Progenitor cell of endocrine pancreas (in vitro differentiated cells): ENCODE measurements at regions not wholly inside any gene's neighbourhood (a gene's known extent, or its start where the extent isn't known, plus 50 kb on each side); places are given as distances from the start of the nearest gene placed in this dataset.

Experiments
- DNase-seq: peaks from one replicate; pipeline ENCODE4 v3.0.0; 2021; ENCODE audit warnings: low spot score; ENCODE audit not compliant: unreplicated experiment
- H3K27ac Mint-ChIP-seq: 2 replicates; pipeline ENCODE4 v1.8.0; 2021; ENCODE audit warnings: mild to moderate bottlenecking, moderate library complexity, mixed read lengths
- H3K27me3 Mint-ChIP-seq: 2 replicates; pipeline ENCODE4 v1.8.0; 2021; ENCODE audit warnings: mixed read lengths
- H3K36me3 Mint-ChIP-seq: 2 replicates; pipeline ENCODE4 v1.8.0; 2022; ENCODE audit warnings: mixed read lengths; ENCODE audit not compliant: insufficient read depth
- H3K4me1 Mint-ChIP-seq: 2 replicates; pipeline ENCODE4 v1.8.0; 2021; ENCODE audit warnings: low read depth, mixed read lengths
- H3K4me3 Mint-ChIP-seq: 2 replicates; pipeline ENCODE4 v1.8.0; 2021; ENCODE audit warnings: low read depth, mild to moderate bottlenecking, moderate library complexity, mixed read lengths
- H3K9me3 Mint-ChIP-seq: 2 replicates; pipeline ENCODE4 v1.8.0; 2021; ENCODE audit warnings: low read depth, mixed read lengths
- TF ChIP-seq, protein P1 (sequence below): fragments of 200-600 bp; sonication (generic); IDR thresholded peaks from one replicate; pipeline ENCODE4 v1.5.0; 2021; ENCODE audit warnings: antibody characterized with exemption, mild to moderate bottlenecking; ENCODE audit not compliant: unreplicated experiment

DNA sequence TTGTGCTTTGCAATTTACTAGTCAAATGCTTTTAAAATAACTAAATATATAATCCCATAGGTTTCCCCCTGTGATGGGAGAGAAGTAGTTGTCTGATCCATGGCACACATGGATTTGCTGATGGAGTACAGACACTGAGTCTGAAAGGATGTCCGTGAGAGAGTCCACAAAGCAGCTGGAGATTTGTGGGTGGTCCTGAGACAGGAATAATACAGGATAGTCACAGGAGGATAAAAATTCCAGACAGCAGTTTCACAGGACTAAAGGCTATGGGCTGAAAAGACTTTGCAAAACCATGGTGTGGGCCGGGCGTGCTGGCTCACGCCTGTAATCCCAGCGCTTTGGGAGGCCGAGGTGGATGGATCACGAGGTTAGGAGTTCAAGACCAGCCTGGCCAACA is 58.7 kb upstream of the ZFR start:
- no peaks in the 10 kb centered on the region for H3K9me3 Mint-ChIP-seq
- DNase-seq: no peak
- peaks cover 55% of the 10 kb centered on the region for H3K27me3 Mint-ChIP-seq
- TF ChIP-seq, protein P1, sequence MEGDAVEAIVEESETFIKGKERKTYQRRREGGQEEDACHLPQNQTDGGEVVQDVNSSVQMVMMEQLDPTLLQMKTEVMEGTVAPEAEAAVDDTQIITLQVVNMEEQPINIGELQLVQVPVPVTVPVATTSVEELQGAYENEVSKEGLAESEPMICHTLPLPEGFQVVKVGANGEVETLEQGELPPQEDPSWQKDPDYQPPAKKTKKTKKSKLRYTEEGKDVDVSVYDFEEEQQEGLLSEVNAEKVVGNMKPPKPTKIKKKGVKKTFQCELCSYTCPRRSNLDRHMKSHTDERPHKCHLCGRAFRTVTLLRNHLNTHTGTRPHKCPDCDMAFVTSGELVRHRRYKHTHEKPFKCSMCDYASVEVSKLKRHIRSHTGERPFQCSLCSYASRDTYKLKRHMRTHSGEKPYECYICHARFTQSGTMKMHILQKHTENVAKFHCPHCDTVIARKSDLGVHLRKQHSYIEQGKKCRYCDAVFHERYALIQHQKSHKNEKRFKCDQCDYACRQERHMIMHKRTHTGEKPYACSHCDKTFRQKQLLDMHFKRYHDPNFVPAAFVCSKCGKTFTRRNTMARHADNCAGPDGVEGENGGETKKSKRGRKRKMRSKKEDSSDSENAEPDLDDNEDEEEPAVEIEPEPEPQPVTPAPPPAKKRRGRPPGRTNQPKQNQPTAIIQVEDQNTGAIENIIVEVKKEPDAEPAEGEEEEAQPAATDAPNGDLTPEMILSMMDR: no peak
- H3K4me3 Mint-ChIP-seq: no peak overlapping the region
- H3K36me3 Mint-ChIP-seq: no peaks in the 10 kb centered on the region
- H3K4me1 Mint-ChIP-seq: peaks cover 7% of the 10 kb centered on the region
- no peak overlapping the region for H3K27ac Mint-ChIP-seq

DNA sequence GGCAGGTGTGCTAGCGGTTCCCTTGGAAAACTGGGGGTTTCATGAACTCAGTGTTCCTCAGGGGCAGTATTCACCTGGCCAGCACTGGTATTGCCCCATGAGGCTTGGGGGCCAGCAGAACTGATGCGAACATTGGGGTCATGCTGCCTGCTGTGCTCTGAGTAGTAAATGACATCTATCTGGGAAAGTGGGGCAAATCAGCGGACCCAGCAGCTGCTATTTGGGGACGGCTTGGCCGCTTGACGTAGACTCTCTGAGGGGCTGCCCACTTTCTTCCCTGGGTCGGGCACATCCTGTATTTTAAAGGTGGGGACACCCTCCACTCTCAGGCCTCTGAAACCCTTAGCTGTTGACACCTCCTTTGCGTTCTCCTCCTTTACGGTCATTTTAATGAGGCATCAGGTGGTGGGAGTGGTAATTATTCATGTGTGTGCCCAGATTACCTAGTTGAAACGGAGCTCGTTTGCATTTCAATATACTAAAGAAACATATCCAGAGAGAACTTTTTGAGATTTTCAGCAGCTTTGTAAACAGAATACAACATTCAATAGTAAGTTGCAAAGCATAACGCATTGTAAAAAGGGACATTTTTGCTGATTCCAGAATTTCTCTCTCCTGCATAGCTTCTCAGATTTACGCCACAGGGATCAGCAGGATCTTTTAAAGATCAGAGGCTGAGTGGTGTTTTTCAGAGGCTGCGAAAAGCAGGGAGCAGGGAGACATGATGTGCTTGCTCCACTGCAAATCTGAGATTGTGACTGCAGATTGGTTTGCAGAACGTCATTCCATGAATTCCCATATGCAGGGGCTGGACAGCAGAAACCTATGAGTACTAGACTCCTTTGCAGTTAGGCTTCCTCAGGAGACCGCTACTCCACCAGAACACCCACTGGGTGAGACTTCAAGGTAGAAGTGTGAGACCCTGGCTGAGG is 56.8 kb upstream of the ZFR start:
- Mint-ChIP-seq H3K9me3 (no peaks in the 10 kb centered on the region), H3K27me3 (peaks cover 45% of the 10 kb centered on the region), H3K27ac (no peak overlapping the region), H3K4me3 (no peak overlapping the region), H3K36me3 (no peaks in the 10 kb centered on the region), H3K4me1 (peaks cover 7% of the 10 kb centered on the region)
- TF ChIP-seq, protein P1: no peak
- DNase-seq: no peak

DNA sequence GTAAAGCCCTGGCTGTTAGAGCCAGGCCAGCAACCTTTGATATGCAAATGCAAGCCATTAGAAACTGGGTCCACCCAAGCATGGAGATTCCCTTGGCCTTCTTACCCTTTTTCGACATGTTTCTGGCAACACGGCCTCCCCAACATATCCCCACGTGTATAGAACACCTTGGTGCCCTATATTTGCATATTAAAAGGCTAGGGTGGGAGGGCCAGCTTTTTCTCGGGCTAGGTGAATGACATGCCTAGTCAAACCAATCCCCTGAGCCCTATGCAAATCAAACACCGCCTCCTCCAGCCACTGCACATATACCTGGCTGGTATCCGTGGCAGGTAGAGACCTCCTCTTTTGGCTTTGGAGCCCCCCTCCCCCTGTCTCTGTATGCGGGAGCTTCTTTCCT is 55.6 kb upstream of the ZFR start:
- peaks cover 7% of the 10 kb centered on the region for H3K4me1 Mint-ChIP-seq
- no peaks in the 10 kb centered on the region for H3K9me3 Mint-ChIP-seq
- peaks cover 38% of the 10 kb centered on the region for H3K27me3 Mint-ChIP-seq
- no peak for DNase-seq
- TF ChIP-seq, protein P1: no peak
- H3K36me3 Mint-ChIP-seq: no peaks in the 10 kb centered on the region
- H3K4me3 Mint-ChIP-seq: no peak overlapping the region
- no peak overlapping the region for H3K27ac Mint-ChIP-seq

DNA sequence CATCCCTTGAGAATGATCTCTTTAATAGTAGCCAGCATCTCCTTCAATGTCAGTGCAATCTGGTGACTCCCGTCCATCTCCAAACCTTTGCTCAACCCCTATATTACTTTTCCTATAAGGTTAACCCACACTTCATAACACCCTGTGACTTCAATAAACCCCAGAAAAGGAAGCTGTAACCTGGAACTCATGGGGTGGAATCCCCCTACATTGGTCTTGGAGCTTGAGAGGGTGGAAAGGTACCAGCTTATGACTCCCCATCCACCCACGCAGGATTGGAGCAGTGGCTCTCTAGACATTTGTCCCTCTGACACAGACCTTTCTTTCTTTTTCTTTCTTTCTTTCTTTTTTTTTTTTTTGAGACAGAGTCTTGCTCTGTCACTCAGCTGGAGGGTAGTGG is 54.7 kb upstream of the ZFR start:
- Mint-ChIP-seq H3K9me3 (no peaks in the 10 kb centered on the region), H3K4me3 (no peak overlapping the region), H3K4me1 (peaks cover 7% of the 10 kb centered on the region), H3K27me3 (peaks cover 30% of the 10 kb centered on the region), H3K27ac (no peak overlapping the region), H3K36me3 (no peaks in the 10 kb centered on the region)
- DNase-seq: no peak
- TF ChIP-seq, protein P1: no peak

DNA sequence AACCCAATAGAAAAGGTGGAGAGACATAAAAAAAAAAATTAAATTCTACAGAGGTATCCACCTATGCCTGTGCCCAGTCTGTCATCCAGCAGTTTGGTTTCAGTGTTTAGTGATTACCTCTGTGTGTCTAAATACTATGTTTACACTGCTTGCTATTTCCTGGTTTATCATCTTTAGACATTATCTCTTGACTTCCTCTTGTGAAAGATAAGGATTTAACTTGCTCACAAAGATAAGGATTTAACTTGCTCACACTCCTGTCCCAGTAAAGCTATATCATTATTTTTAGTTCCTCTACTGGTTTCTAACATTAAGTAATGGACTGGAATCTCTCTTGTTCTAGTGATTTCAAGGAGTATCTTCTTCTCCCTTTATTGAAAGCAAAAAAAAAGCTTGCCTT is 53.9 kb upstream of the ZFR start:
- no peak overlapping the region for H3K27ac Mint-ChIP-seq

More for the DNA sequence above, 53.9 kb upstream of the ZFR start:
- no peak for DNase-seq
- H3K9me3 Mint-ChIP-seq: no peaks in the 10 kb centered on the region
- no peak overlapping the region for H3K4me3 Mint-ChIP-seq
- no peaks in the 10 kb centered on the region for H3K36me3 Mint-ChIP-seq
- H3K27me3 Mint-ChIP-seq: peaks cover 29% of the 10 kb centered on the region
- TF ChIP-seq, protein P1: no peak
- peaks cover 7% of the 10 kb centered on the region for H3K4me1 Mint-ChIP-seq
